C4-2B (cell line): ENCODE measurements at regions not wholly inside any gene's neighbourhood (a gene's known extent, or its start where the extent isn't known, plus 50 kb on each side); places are given as distances from the start of the nearest gene placed in this dataset.

ENCODE experiments used
- CTCF ChIP-seq: fragments of 450-650 bp; conservative IDR thresholded peaks from 2 replicates; pipeline ENCODE4 v1.5.1; 2017; ENCODE audit warnings: mild to moderate bottlenecking
- ZFX ChIP-seq: fragments of 450-650 bp; IDR thresholded peaks from 2 replicates; pipeline ENCODE4 v1.6.1; 2017

- no peak for TF ChIP-seq CTCF
- TF ChIP-seq ZFX, result no peak
Observed at GRCh38 chr16:54672500-54672899, 258.2 kb upstream of the IRX5 start.
